GM13976 (cell line): ENCODE measurements at regions not wholly inside any gene's neighbourhood (a gene's known extent, or its start where the extent isn't known, plus 50 kb on each side); places are given as distances from the start of the nearest gene placed in this dataset.

Source experiments
- DNase-seq: peaks from one replicate; pipeline ENCODE4 v3.0.0; 2012; ENCODE audit warnings: low spot score
- in situ Hi-C: fragments of 300-500 bp; cut with MboI; formaldehyde crosslinking; loops from one replicate; pipeline ENCODE4 v1.12.0; 2022; ENCODE audit warnings: low sequenced_read_pairs, mixed read lengths, inconsistent platforms; ENCODE audit not compliant: unreplicated experiment
- TF ChIP-seq, protein P1 (sequence below): IDR thresholded peaks from 2 replicates; pipeline ENCODE4 v1.5.1; 2012; ENCODE audit warnings: borderline replicate concordance, mild to moderate bottlenecking; ENCODE audit not compliant: insufficient read depth; ENCODE audit errors: extremely low read depth, missing control alignments, control extremely low read depth

- in situ Hi-C loops: no loop called here
- TF ChIP-seq, protein P1, sequence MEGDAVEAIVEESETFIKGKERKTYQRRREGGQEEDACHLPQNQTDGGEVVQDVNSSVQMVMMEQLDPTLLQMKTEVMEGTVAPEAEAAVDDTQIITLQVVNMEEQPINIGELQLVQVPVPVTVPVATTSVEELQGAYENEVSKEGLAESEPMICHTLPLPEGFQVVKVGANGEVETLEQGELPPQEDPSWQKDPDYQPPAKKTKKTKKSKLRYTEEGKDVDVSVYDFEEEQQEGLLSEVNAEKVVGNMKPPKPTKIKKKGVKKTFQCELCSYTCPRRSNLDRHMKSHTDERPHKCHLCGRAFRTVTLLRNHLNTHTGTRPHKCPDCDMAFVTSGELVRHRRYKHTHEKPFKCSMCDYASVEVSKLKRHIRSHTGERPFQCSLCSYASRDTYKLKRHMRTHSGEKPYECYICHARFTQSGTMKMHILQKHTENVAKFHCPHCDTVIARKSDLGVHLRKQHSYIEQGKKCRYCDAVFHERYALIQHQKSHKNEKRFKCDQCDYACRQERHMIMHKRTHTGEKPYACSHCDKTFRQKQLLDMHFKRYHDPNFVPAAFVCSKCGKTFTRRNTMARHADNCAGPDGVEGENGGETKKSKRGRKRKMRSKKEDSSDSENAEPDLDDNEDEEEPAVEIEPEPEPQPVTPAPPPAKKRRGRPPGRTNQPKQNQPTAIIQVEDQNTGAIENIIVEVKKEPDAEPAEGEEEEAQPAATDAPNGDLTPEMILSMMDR: no peak
- DNase-seq: no peak
Observed at GRCh38 chr6:1257778-1258177, 54.1 kb upstream of the FOXQ1 start.

DNA sequence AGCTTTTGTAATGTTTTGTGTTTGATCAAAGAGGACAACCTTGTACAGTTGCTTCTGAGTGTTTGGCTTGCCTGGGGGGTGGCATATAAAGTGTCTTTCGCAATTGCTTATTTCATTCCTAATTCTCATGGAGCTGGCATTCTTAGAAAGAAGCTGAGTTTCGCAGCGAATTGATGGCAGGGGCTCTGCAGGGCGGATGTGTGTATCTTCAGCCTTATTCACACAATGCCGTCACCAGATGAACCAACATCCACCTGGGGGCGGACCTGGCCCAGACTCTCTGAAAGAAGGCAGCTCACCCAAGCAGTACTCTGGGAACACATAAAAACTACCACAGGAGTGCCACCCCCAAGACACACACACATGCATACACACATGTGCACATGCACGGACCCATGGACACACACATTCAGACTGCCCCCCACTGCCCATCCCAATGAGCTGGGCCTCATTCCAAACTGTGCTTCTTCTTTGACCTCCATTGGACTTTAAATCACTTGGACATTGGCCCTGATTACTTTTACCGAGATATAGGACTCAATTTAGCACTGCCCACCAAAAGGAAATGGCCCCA is 55.4 kb upstream of the FOXQ1 start:
- in situ Hi-C loops: no loop called here
- no peak for DNase-seq
- TF ChIP-seq, protein P1: no peak

GRCh38 chr6:1255636-1256365 is 56.1 kb upstream of the FOXQ1 start:
- in situ Hi-C loops: no loop called here
- TF ChIP-seq, protein P1: no peak
- no peak for DNase-seq

DNA sequence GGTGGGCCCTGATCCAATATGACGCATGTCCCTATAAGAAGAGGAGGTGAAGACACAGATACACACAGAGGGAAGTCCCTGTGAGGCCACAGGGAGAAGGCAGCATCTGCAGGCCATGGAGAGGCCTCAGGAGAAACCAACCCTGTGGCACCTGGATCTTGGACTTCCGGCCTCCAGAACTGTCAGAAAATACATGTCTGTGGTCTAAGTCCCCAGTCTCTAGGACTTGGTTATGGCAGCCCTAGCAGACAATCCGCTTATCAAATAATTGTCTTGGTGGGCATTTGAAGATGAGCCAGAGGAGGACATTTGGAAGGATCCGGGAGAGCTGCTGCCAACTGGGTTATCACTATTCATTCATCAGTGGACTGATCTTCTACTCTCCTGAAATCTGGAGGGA is 57.6 kb upstream of the FOXQ1 start:
- in situ Hi-C loops: no loop called here
- TF ChIP-seq, protein P1: no peak
- DNase-seq: no peak

- in situ Hi-C loops: no loop called here
- TF ChIP-seq, protein P1: no peak
Observed at GRCh38 chr6:1253816-1254215, 58.1 kb upstream of the FOXQ1 start.

GRCh38 chr6:1251198-1252155 is 60.4 kb upstream of the FOXQ1 start:
- TF ChIP-seq, protein P1: no peak
- DNase-seq: no peak
- in situ Hi-C loops: no loop called here

More at GRCh38 chr6:1253816-1254215, 58.1 kb upstream of the FOXQ1 start:
- DNase-seq: no peak
